Mesendoderm (in vitro differentiated cells): ENCODE measurements at regions not wholly inside any gene's neighbourhood (a gene's known extent, or its start where the extent isn't known, plus 50 kb on each side); places are given as distances from the start of the nearest gene placed in this dataset.
A peak's percentile ranks its signal among the peaks of the same experiment; 100 is the strongest.
"Not testable (repeated sequence)": the region's sequence is repeated elsewhere in the genome, so short reads cannot be mapped to it uniquely, and the experiment has no call there.

Experiments used
- DNase-seq: peaks from one replicate; pipeline ENCODE4 v3.0.0; 2013
- H2AK5ac ChIP-seq: 2 replicates; pipeline ENCODE4 v1.6.1; 2013; ENCODE audit warnings: low read length, inconsistent platforms
- H2BK120ac ChIP-seq: 2 replicates; pipeline ENCODE4 v1.6.1; 2013; ENCODE audit warnings: low read depth, mild to moderate bottlenecking, low read length, moderate library complexity, mixed read lengths
- H2BK15ac ChIP-seq: replicated peaks from 2 replicates; pipeline ENCODE4 v1.6.1; 2013; ENCODE audit warnings: low read depth, mild to moderate bottlenecking, moderate library complexity
- H2BK5ac ChIP-seq: 2 replicates; pipeline ENCODE4 v1.6.1; 2013; ENCODE audit warnings: low read length, inconsistent platforms
- H3K18ac ChIP-seq: 2 replicates; pipeline ENCODE4 v1.6.1; 2013; ENCODE audit warnings: mild to moderate bottlenecking, low read length, mixed read lengths
- H3K23ac ChIP-seq: one replicate; pipeline ENCODE4 v1.6.1; 2013; ENCODE audit warnings: low read length
- H3K27ac ChIP-seq: 2 replicates; pipeline ENCODE4 v1.5.1; 2013; ENCODE audit warnings: low read depth, mild to moderate bottlenecking, inconsistent platforms, low read length, moderate library complexity
- H3K27me3 ChIP-seq: 2 replicates; pipeline ENCODE4 v1.6.1; 2013; ENCODE audit warnings: low read length, control low read depth, mild to moderate bottlenecking, inconsistent platforms; ENCODE audit not compliant: insufficient read depth, poor library complexity
- H3K36me3 ChIP-seq: 2 replicates; pipeline ENCODE4 v1.6.1; 2013; ENCODE audit warnings: low read length, inconsistent platforms; ENCODE audit not compliant: control insufficient read depth, insufficient read depth
- H3K4ac ChIP-seq: one replicate; pipeline ENCODE4 v1.6.1; 2013; ENCODE audit warnings: low read depth, mild to moderate bottlenecking, low read length, moderate library complexity
- H3K4me1 ChIP-seq: 2 replicates; pipeline ENCODE4 v1.6.1; 2013; ENCODE audit warnings: low read depth, low read length, inconsistent platforms; ENCODE audit not compliant: control insufficient read depth
- H3K4me2 ChIP-seq: 2 replicates; pipeline ENCODE4 v1.6.1; 2013; ENCODE audit warnings: low read length
- H3K4me3 ChIP-seq: 2 replicates; pipeline ENCODE4 v1.5.1; 2013; ENCODE audit warnings: mild to moderate bottlenecking, low read length
- H3K56ac ChIP-seq: one replicate; pipeline ENCODE4 v1.6.1; 2013; ENCODE audit warnings: low read length
- H3K79me1 ChIP-seq: 2 replicates; pipeline ENCODE4 v1.6.1; 2013; ENCODE audit warnings: low read length, inconsistent platforms
- H3K79me2 ChIP-seq: 2 replicates; pipeline ENCODE4 v1.6.1; 2013; ENCODE audit warnings: mild to moderate bottlenecking, low read length; ENCODE audit not compliant: control insufficient read depth, insufficient read depth
- H3K9ac ChIP-seq: 2 replicates; pipeline ENCODE4 v1.6.1; 2013; ENCODE audit warnings: low read length, inconsistent platforms
- H4K5ac ChIP-seq: one replicate; pipeline ENCODE4 v1.6.1; 2013; ENCODE audit warnings: low read length
- H4K8ac ChIP-seq: one replicate; pipeline ENCODE4 v1.6.1; 2013; ENCODE audit warnings: low read depth, mild to moderate bottlenecking, control low read depth, low read length, moderate library complexity
- WGBS: extraction: QIAGEN DNeasy Blood & Tissue Kit; methylation state at CpG from one replicate; pipeline ENCODE4 v1.1.7; 2013; ENCODE audit warnings: low lambda C conversion rate, missing lambda C conversion rate; ENCODE audit not compliant: insufficient coverage; ENCODE audit errors: extremely low coverage; 5-methylcytosine and 5-hydroxymethylcytosine counted together

DNA sequence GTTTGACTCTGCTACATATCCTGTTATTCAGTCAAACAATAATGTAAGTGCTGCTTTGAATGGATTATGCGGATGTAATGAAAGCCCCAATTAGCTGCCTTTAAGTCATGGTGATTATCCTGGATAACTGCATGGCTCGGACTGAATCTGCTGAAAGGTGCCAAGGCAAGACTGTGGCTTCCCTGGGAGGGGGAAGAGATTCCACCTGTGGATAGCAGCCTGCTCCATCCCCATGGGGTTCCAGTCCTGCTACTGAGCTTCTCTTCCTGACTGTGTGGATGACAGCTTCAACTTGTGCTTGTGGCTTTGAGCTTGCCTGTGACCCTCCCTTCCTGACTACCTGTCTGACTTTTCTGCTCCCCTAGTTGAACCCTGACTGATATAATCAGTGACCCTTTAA is 540.0 kb upstream of the GYPC start:
- H2BK5ac ChIP-seq, result no peak overlapping the region
- no peaks in the 10 kb centered on the region for H3K36me3 ChIP-seq
- no peaks in the 10 kb centered on the region for H3K4me1 ChIP-seq
- H3K23ac ChIP-seq, result no peak overlapping the region
- H3K27me3 ChIP-seq, result no peaks in the 10 kb centered on the region
- no peak overlapping the region for H3K9ac ChIP-seq
- H2BK15ac ChIP-seq, result no peak overlapping the region
- no peaks in the 10 kb centered on the region for H3K79me1 ChIP-seq
- no peak overlapping the region for H4K8ac ChIP-seq
- no peak overlapping the region for H3K4me2 ChIP-seq
- WGBS, result no CpG with 5 or more reads among the region's 2 CpGs
- H3K56ac ChIP-seq, result no peak overlapping the region
- no peak overlapping the region for H3K4me3 ChIP-seq
- H4K5ac ChIP-seq, result no peak overlapping the region
- DNase-seq, result peak; percentile 9
- H3K79me2 ChIP-seq, result no peaks in the 10 kb centered on the region
- H3K4ac ChIP-seq, result no peak overlapping the region
- H3K27ac ChIP-seq, result no peak overlapping the region
- H2AK5ac ChIP-seq, result no peak overlapping the region
- H2BK120ac ChIP-seq, result no peak overlapping the region
- no peak overlapping the region for H3K18ac ChIP-seq

DNA sequence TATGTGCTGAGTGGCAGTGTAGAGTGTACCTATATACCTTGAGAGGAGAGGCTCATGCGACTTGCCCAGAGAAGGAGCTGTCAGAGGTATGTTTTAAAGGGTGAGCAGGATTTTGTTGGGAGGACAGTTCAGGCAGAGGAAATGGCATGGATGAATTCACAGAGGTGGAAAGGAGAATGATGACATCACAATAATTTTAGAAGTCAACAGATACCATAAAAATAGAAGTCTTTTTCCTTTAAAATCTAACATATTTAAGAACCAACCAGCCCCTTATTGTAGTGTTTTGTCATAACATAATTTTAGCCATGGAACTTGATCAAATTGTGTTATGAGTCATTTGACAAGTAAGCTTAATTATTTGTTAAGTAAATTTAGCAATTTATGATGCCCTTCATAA is 538.1 kb upstream of the GYPC start:
- Histone ChIP-seq H2AK5ac (no peak overlapping the region), H2BK5ac (no peak overlapping the region), H2BK120ac (no peak overlapping the region), H3K4me1 (no peaks in the 10 kb centered on the region), H3K79me1 (no peaks in the 10 kb centered on the region), H3K18ac (no peak overlapping the region), H3K4me3 (no peak overlapping the region), H3K4me2 (no peak overlapping the region), H3K23ac (no peak overlapping the region), H3K79me2 (no peaks in the 10 kb centered on the region), H3K36me3 (no peaks in the 10 kb centered on the region), H3K9ac (no peak overlapping the region), H3K27me3 (no peaks in the 10 kb centered on the region), H3K4ac (no peak overlapping the region), H3K56ac (no peak overlapping the region), H2BK15ac (no peak overlapping the region), H4K8ac (no peak overlapping the region), H4K5ac (no peak overlapping the region), H3K27ac (no peak overlapping the region)
- no CpG with 5 or more reads among the region's 1 CpG for WGBS
- no peak for DNase-seq

DNA sequence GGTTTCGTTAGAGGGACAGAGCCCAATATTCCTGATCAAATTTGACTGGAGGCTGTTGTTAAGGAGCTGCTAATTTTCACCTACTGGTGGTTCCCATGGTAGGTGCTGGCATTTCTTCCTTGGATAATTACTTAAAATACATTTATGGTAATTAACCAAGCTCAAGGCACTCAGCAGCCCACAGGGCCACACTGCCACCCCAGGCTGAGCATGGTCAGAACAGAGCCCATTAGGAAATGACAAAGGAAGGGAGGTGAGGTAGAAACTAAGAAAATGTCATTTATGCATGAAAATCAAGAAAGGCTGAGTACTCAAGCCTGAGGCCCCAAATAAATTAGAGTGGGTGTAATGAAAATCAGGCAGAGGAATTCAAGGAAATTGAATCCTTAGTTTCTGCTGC is 510.2 kb upstream of the GYPC start:
- no peak overlapping the region for H3K9ac ChIP-seq
- H3K79me1 ChIP-seq, result no peaks in the 10 kb centered on the region
- H3K23ac ChIP-seq, result no peak overlapping the region
- no peak overlapping the region for H3K4me2 ChIP-seq
- no peak overlapping the region for H2BK5ac ChIP-seq
- no peak overlapping the region for H2BK15ac ChIP-seq
- H2BK120ac ChIP-seq, result no peak overlapping the region
- H3K4me3 ChIP-seq, result no peak overlapping the region
- H3K36me3 ChIP-seq, result no peaks in the 10 kb centered on the region
- no peak overlapping the region for H4K8ac ChIP-seq
- DNase-seq, result peak; percentile 46
- H3K56ac ChIP-seq, result no peak overlapping the region
- no peak overlapping the region for H3K4ac ChIP-seq
- no peaks in the 10 kb centered on the region for H3K79me2 ChIP-seq
- peaks cover 9% of the 10 kb centered on the region for H3K4me1 ChIP-seq
- H2AK5ac ChIP-seq, result peak overlapping the region; percentile 36
- H3K27ac ChIP-seq, result no peak overlapping the region
- no CpG with 5 or more reads among the region's 1 CpG for WGBS
- no peaks in the 10 kb centered on the region for H3K27me3 ChIP-seq
- H3K18ac ChIP-seq, result no peak overlapping the region
- H4K5ac ChIP-seq, result no peak overlapping the region

DNA sequence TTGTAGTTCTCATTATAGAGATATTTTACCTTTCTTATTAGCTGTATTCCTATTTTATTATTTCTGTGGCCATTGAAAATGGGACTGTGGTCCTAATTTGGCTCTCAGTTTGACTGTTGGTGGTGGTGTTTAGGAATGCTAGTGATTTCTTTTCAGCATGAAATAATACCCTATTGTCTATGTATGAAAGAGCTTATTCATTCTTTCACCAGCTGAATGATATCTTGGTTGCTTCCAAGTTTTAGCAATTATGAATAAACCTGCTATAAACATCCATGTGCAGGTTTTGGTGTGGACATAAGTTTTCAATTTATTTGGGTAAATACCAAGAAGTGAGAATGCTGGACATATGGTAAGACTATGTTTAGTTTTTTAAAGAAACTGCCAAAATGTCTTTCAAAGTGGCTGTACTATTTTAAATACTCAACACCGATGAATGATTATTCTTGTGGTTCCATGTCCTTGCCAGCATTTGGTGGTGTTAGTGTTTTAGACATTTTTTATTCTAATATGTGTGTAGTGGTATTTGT is 501.6 kb upstream of the GYPC start:
- no peak overlapping the region for H3K9ac ChIP-seq
- H4K8ac ChIP-seq, result no peak overlapping the region
- no peaks in the 10 kb centered on the region for H3K79me1 ChIP-seq
- no peaks in the 10 kb centered on the region for H3K27me3 ChIP-seq
- H3K4ac ChIP-seq, result no peak overlapping the region
- no CpG with 5 or more reads among the region's 1 CpG for WGBS
- no peak overlapping the region for H2BK15ac ChIP-seq
- no peaks in the 10 kb centered on the region for H3K36me3 ChIP-seq
- no peak overlapping the region for H3K23ac ChIP-seq
- no peaks in the 10 kb centered on the region for H3K4me1 ChIP-seq
- no peak overlapping the region for H2BK5ac ChIP-seq
- no peaks in the 10 kb centered on the region for H3K79me2 ChIP-seq
- no peak overlapping the region for H3K56ac ChIP-seq
- H3K4me2 ChIP-seq, result no peak overlapping the region
- no peak overlapping the region for H2BK120ac ChIP-seq
- no peak for DNase-seq
- H3K18ac ChIP-seq, result no peak overlapping the region
- H3K27ac ChIP-seq, result no peak overlapping the region
- H2AK5ac ChIP-seq, result no peak overlapping the region
- no peak overlapping the region for H4K5ac ChIP-seq
- no peak overlapping the region for H3K4me3 ChIP-seq

DNA sequence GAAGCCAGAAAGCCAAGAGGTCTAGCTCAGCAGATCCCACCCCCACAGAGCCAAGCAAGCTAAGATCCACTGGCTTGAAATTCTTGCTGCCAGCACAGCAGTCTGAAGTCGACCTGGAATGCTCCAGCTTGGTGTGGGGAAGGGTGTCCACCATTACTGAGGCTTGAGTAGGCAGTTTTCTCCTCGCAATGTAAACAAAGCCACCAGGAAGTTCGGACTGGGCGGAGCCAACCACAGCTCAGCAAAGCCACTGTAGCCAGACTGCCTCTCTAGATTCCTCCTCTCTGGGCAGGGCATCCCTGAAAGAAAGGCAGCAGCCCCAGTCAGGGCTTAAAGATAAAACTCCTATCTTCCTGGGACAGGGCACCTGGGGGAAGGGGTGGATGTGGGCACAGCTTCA is 495.0 kb upstream of the GYPC start:
- H3K27ac ChIP-seq, H4K8ac ChIP-seq, H4K5ac ChIP-seq, H3K23ac ChIP-seq, H2BK120ac ChIP-seq, H3K4ac ChIP-seq, H2AK5ac ChIP-seq, H3K56ac ChIP-seq, H3K18ac ChIP-seq, H3K4me2 ChIP-seq, H3K79me1 ChIP-seq, H2BK15ac ChIP-seq, H3K79me2 ChIP-seq, H3K36me3 ChIP-seq, H3K27me3 ChIP-seq, H2BK5ac ChIP-seq, H3K4me1 ChIP-seq, H3K9ac ChIP-seq, H3K4me3 ChIP-seq: not testable (repeated sequence)
- DNase-seq, result peak; percentile 37
- WGBS, result no CpG with 5 or more reads among the region's 4 CpGs

DNA sequence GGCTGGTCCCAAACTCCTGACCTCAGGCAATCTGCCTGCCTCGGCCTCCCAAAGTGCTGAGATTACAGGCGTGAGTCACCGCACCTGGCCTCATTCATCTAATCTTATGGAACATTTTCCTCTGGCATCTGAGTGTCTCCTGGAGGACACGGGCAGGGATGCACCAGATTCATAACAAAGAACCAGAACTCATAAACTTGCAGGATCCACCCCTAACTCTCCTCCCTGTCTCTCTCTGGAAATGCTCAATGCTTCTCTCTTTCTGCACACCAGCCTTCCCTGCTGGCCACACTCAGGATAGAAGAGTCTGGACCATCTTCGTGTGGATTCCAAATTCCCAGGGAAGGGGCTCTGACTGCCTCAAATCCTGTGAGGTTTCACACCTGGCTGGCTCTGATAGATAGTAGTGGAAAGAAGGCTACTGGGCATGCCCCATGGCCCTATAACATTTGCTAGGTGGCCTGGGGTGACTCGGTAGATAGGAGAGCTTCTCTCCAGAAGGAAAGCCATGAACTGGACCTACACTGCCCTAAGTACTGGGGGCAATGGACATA is 483.2 kb upstream of the GYPC start:
- H3K18ac ChIP-seq, result no peak overlapping the region
- H3K79me2 ChIP-seq, result no peaks in the 10 kb centered on the region
- H3K4me1 ChIP-seq, result no peaks in the 10 kb centered on the region
- H3K4me2 ChIP-seq, result no peak overlapping the region
- no peak overlapping the region for H3K23ac ChIP-seq
- H3K4me3 ChIP-seq, result no peak overlapping the region
- no peak overlapping the region for H3K9ac ChIP-seq
- H3K56ac ChIP-seq, result no peak overlapping the region
- H3K36me3 ChIP-seq, result no peaks in the 10 kb centered on the region
- no peak overlapping the region for H2BK5ac ChIP-seq
- H3K79me1 ChIP-seq, result no peaks in the 10 kb centered on the region
- H3K4ac ChIP-seq, result no peak overlapping the region
- H3K27me3 ChIP-seq, result no peaks in the 10 kb centered on the region
- H4K5ac ChIP-seq, result no peak overlapping the region
- H4K8ac ChIP-seq, result no peak overlapping the region
- no peak overlapping the region for H2BK120ac ChIP-seq
- H2BK15ac ChIP-seq, result no peak overlapping the region
- no peak overlapping the region for H3K27ac ChIP-seq
- WGBS, result no CpG with 5 or more reads among the region's 6 CpGs
- H2AK5ac ChIP-seq, result no peak overlapping the region
- peak; percentile 89 for DNase-seq
